GM12878 (cell line): ENCODE measurements at regions not wholly inside any gene's neighbourhood (a gene's known extent, or its start where the extent isn't known, plus 50 kb on each side); places are given as distances from the start of the nearest gene placed in this dataset.

ENCODE experiments used
- ATF7 ChIP-seq: fragments of 450-650 bp; IDR thresholded peaks from 2 replicates; pipeline ENCODE4 v1.6.1; 2016; ENCODE audit warnings: low read depth, mild to moderate bottlenecking
- GABPA ChIP-seq: IDR thresholded peaks from 2 replicates; pipeline ENCODE4 v1.6.1; 2014; ENCODE audit warnings: antibody characterized with exemption, low read depth, mild to moderate bottlenecking, inconsistent platforms
- POLR2A ChIP-seq: IDR thresholded peaks from 2 replicates; pipeline ENCODE4 v1.6.1; 2011; ENCODE audit warnings: low read depth, mild to moderate bottlenecking, low read length
- RAD21 ChIP-seq: IDR thresholded peaks from 2 replicates; pipeline ENCODE4 v1.6.1; 2011; ENCODE audit warnings: mild to moderate bottlenecking, low read depth, low read length, moderate library complexity; ENCODE audit not compliant: insufficient read depth
- TAF1 ChIP-seq: IDR thresholded peaks from 2 replicates; pipeline ENCODE4 v1.6.1; 2011; ENCODE audit warnings: mild to moderate bottlenecking, low read depth, low read length, borderline replicate concordance
- TARDBP ChIP-seq: IDR thresholded peaks from 2 replicates; pipeline ENCODE4 v1.6.1; 2016; ENCODE audit warnings: borderline replicate concordance
- TF ChIP-seq, protein P1 (sequence below): fragments of 450-650 bp; IDR thresholded peaks from 2 replicates; pipeline ENCODE4 v1.6.1; 2017; ENCODE audit warnings: mild to moderate bottlenecking, moderate library complexity
- TF ChIP-seq, protein P2 (sequence below): IDR thresholded peaks from 2 replicates; pipeline ENCODE4 v1.6.1; 2011; ENCODE audit warnings: low read depth, mild to moderate bottlenecking, low read length, moderate library complexity, borderline replicate concordance; ENCODE audit errors: extremely low read depth
- TF ChIP-seq, protein P3 (sequence below): IDR thresholded peaks from 2 replicates; pipeline ENCODE4 v1.6.1; 2012; ENCODE audit warnings: low read length, inconsistent platforms
- TF ChIP-seq, protein P4 (sequence below), 3 experiments: IDR thresholded peaks in 2 of 3; conservative IDR thresholded peaks in 1 of 3; 2 replicates each; pipeline ENCODE4 v1.5.1; 2011; ENCODE audit warnings: low read depth in 3 of 3, low read length in 3 of 3, mild to moderate bottlenecking in 3 of 3, control low read depth in 2 of 3, moderate library complexity in 2 of 3, inconsistent platforms in 1 of 3, mixed read lengths in 1 of 3; ENCODE audit not compliant: control insufficient read depth in 2 of 3, insufficient read depth in 1 of 3; ENCODE audit errors: extremely low read depth in 1 of 3

DNA sequence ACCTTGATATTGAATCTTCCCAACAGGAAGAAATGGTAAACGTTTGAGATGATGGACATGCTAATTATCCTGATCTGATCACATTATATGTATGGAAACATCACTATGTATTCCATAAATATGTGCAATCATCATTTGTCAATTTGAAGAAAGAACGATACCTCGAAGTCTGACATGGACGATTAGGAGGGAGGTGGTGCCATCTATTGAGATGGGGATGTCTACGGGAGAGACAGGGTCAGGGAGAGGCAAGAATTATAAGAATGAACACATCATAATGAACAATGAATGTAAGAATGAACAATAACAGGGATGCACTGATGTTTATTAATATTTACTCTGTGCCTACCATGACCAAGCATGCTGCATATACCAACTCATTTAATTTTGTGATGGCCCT, 93.7 kb upstream of the SOD3 start:
- TF ChIP-seq TAF1, result no peak
- TF ChIP-seq, protein P1, sequence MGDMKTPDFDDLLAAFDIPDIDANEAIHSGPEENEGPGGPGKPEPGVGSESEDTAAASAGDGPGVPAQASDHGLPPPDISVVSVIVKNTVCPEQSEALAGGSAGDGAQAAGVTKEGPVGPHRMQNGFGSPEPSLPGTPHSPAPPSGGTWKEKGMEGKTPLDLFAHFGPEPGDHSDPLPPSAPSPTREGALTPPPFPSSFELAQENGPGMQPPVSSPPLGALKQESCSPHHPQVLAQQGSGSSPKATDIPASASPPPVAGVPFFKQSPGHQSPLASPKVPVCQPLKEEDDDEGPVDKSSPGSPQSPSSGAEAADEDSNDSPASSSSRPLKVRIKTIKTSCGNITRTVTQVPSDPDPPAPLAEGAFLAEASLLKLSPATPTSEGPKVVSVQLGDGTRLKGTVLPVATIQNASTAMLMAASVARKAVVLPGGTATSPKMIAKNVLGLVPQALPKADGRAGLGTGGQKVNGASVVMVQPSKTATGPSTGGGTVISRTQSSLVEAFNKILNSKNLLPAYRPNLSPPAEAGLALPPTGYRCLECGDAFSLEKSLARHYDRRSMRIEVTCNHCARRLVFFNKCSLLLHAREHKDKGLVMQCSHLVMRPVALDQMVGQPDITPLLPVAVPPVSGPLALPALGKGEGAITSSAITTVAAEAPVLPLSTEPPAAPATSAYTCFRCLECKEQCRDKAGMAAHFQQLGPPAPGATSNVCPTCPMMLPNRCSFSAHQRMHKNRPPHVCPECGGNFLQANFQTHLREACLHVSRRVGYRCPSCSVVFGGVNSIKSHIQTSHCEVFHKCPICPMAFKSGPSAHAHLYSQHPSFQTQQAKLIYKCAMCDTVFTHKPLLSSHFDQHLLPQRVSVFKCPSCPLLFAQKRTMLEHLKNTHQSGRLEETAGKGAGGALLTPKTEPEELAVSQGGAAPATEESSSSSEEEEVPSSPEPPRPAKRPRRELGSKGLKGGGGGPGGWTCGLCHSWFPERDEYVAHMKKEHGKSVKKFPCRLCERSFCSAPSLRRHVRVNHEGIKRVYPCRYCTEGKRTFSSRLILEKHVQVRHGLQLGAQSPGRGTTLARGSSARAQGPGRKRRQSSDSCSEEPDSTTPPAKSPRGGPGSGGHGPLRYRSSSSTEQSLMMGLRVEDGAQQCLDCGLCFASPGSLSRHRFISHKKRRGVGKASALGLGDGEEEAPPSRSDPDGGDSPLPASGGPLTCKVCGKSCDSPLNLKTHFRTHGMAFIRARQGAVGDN, result no peak
- TF ChIP-seq, protein P2, sequence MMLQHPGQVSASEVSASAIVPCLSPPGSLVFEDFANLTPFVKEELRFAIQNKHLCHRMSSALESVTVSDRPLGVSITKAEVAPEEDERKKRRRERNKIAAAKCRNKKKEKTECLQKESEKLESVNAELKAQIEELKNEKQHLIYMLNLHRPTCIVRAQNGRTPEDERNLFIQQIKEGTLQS, result no peak
- TF ChIP-seq ATF7, result no peak
- no peak for TF ChIP-seq RAD21
- TF ChIP-seq TARDBP, result no peak
- TF ChIP-seq, protein P3, sequence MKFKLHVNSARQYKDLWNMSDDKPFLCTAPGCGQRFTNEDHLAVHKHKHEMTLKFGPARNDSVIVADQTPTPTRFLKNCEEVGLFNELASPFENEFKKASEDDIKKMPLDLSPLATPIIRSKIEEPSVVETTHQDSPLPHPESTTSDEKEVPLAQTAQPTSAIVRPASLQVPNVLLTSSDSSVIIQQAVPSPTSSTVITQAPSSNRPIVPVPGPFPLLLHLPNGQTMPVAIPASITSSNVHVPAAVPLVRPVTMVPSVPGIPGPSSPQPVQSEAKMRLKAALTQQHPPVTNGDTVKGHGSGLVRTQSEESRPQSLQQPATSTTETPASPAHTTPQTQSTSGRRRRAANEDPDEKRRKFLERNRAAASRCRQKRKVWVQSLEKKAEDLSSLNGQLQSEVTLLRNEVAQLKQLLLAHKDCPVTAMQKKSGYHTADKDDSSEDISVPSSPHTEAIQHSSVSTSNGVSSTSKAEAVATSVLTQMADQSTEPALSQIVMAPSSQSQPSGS, result no peak
- TF ChIP-seq POLR2A, result no peak
- no peak for TF ChIP-seq GABPA
- TF ChIP-seq, protein P4, sequence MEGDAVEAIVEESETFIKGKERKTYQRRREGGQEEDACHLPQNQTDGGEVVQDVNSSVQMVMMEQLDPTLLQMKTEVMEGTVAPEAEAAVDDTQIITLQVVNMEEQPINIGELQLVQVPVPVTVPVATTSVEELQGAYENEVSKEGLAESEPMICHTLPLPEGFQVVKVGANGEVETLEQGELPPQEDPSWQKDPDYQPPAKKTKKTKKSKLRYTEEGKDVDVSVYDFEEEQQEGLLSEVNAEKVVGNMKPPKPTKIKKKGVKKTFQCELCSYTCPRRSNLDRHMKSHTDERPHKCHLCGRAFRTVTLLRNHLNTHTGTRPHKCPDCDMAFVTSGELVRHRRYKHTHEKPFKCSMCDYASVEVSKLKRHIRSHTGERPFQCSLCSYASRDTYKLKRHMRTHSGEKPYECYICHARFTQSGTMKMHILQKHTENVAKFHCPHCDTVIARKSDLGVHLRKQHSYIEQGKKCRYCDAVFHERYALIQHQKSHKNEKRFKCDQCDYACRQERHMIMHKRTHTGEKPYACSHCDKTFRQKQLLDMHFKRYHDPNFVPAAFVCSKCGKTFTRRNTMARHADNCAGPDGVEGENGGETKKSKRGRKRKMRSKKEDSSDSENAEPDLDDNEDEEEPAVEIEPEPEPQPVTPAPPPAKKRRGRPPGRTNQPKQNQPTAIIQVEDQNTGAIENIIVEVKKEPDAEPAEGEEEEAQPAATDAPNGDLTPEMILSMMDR (IDR thresholded peaks at IDR 0.05 in 2 of 3, conservative IDR thresholded peaks at IDR 0.05 in 1 of 3; ENCODE audit: control insufficient read depth in 2 of 3, extremely low read depth in 1 of 3, insufficient read depth in 1 of 3, low read depth in 3 of 3, low read length in 3 of 3), result no peak
